Ishikawa (cell line): ENCODE measurements at regions not wholly inside any gene's neighbourhood (a gene's known extent, or its start where the extent isn't known, plus 50 kb on each side); places are given as distances from the start of the nearest gene placed in this dataset.

Experiments used
- CEBPB ChIP-seq: IDR thresholded peaks from 2 replicates; pipeline ENCODE4 v1.6.1; 2012
- CREB1 ChIP-seq: IDR thresholded peaks from 2 replicates; pipeline ENCODE4 v1.6.1; 2012; ENCODE audit warnings: low read depth
- EGR1 ChIP-seq: IDR thresholded peaks from 2 replicates; pipeline ENCODE4 v1.6.1; 2012
- EP300 ChIP-seq: IDR thresholded peaks from 2 replicates; pipeline ENCODE4 v1.6.1; 2012; ENCODE audit warnings: borderline replicate concordance
- MAX ChIP-seq: IDR thresholded peaks from 2 replicates; pipeline ENCODE4 v1.6.1; 2012
- REST ChIP-seq: IDR thresholded peaks from 2 replicates; pipeline ENCODE4 v1.6.1; 2012; ENCODE audit warnings: low read depth, mild to moderate bottlenecking
- USF1 ChIP-seq: IDR thresholded peaks from 2 replicates; pipeline ENCODE4 v1.6.1; 2012
- YY1 ChIP-seq: IDR thresholded peaks from 2 replicates; pipeline ENCODE4 v1.6.1; 2012; ENCODE audit warnings: low read depth

GRCh38 chr3:20914310-20914709 is 728.3 kb upstream of the SGO1 start:
- TF ChIP-seq CEBPB (no peak), EP300 (no peak), EGR1 (no peak), YY1 (no peak), REST (no peak), MAX (no peak), USF1 (no peak), CREB1 (no peak)
